ENCODE measurements at regions not wholly inside any gene's neighbourhood (a gene's known extent, or its start where the extent isn't known, plus 50 kb on each side); places are given as distances from the start of the nearest gene placed in this dataset.

DNA sequence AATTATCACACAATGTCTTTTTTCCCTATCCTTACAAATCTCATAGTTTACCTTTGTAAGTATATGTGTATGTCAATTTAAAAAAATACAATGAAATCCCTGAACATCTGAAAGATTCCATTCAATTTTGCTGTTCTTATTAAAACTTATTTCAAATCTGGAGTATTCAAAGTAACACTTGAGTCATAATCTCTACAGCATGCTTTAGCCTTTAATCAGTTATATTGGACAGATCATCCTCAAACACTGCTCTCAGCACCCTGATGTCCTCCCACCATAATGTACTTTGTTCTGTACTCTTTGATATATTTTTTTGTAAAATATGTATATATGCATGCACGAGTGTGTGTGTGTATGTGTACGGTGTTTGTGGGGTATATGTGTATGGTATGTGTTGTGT is 83.0 kb upstream of the RPS6KA2 start:
- TF ChIP-seq EZH2 (IDR thresholded peaks at IDR 0.05; ENCODE audit: borderline replicate concordance, low read depth, low read length, severe bottlenecking): no peak
- no peak for TF ChIP-seq MAX (IDR thresholded peaks at IDR 0.05; ENCODE audit: insufficient read depth, insufficient read length)
- no peak for TF ChIP-seq CTCF (IDR thresholded peaks at IDR 0.05; ENCODE audit: extremely low read depth in 1 of 2, insufficient read depth in 1 of 2, low read depth in 1 of 2, low read length in 2 of 2)
- no peak for TF ChIP-seq POLR2AphosphoS5 (IDR thresholded peaks at IDR 0.05; ENCODE audit: insufficient read depth, low read depth, low read length)
- TF ChIP-seq POLR2A (IDR thresholded peaks at IDR 0.05; ENCODE audit: low read depth, low read length): no peak
- TF ChIP-seq JUN (IDR thresholded peaks at IDR 0.05; ENCODE audit: borderline replicate concordance, insufficient read depth, insufficient read length, low read depth): no peak

Measured in endothelial cell of umbilical vein (primary cell).